Ovary (tissue), 7 donors: ENCODE measurements at regions not wholly inside any gene's neighbourhood (a gene's known extent, or its start where the extent isn't known, plus 50 kb on each side); places are given as distances from the start of the nearest gene placed in this dataset.

ENCODE experiments used
- DNase-seq, 5 donors: peaks; one replicate each; pipeline ENCODE4 v3.0.0-alpha.2; 2019 to 2020
- H3K27ac ChIP-seq, 2 donors: fragments of 200-600 bp; one replicate each; pipeline versions ENCODE4 v1.5.1 to v1.8.0; 2019 to 2022
- H3K27me3 ChIP-seq: fragments of 200-600 bp; one replicate; pipeline ENCODE4 v1.8.0; 2022
- H3K36me3 ChIP-seq: fragments of 200-600 bp; sonication (generic); one replicate; pipeline ENCODE4 v1.5.1; 2019
- H3K4me1 ChIP-seq: one replicate; pipeline ENCODE4 v1.8.1; 2013; ENCODE audit warnings: mild to moderate bottlenecking, moderate library complexity; ENCODE audit not compliant: insufficient read depth
- H3K4me3 ChIP-seq: fragments of 200-600 bp; sonication (generic); one replicate; pipeline ENCODE4 v1.5.1; 2017
- H3K9me3 ChIP-seq, 2 donors: fragments of 200-600 bp in 1 of 2; sonication (generic) in 1 of 2; one replicate each; pipeline versions ENCODE4 v1.5.1 to v1.8.1; 2013 to 2019; ENCODE audit warnings: mild to moderate bottlenecking in 1 of 2, moderate library complexity in 1 of 2
- EP300 ChIP-seq: sonication (generic); formaldehyde crosslinking; IDR thresholded peaks from one replicate; pipeline ENCODE4 v1.6.1; 2017; ENCODE audit warnings: antibody characterized with exemption
- POLR2A ChIP-seq: fragments of 450-650 bp; IDR thresholded peaks from one replicate; pipeline ENCODE4 v1.6.1; 2017; ENCODE audit warnings: antibody characterized with exemption, mild to moderate bottlenecking, moderate library complexity
- WGBS, 3 donors: extraction: QIAGEN DNeasy Blood & Tissue Kit in 1 of 3; methylation state at CpG; one replicate each; pipeline versions ENCODE4 v1.1.5 to v1.1.7; 2013 to 2017; 5-methylcytosine and 5-hydroxymethylcytosine counted together
- intact Hi-C, 4 donors: fragments of 100-400 bp; cut with DNase I; formaldehyde crosslinking; loops; one replicate each; pipeline versions ENCODE4 v1.11.0 to v1.15.1; 2022 to 2023
- TF ChIP-seq, protein P1 (sequence below), 3 donors: fragments of 450-650 bp in 2 of 3; fragments of 200-600 bp in 1 of 3; IDR thresholded peaks; one replicate each; pipeline versions ENCODE4 v1.5.1 to v1.8.0; 2016 to 2022; ENCODE audit warnings: antibody characterized with exemption in 3 of 3, mild to moderate bottlenecking in 1 of 3
- donor health status: DM: no; HTN: no; CAD: no; lungs with moderate emphysema.
- donor health status: DM: no; HTN: no; CAD: no.
- donor health status: Bipolar disorder and iron deficiency.
- donor health status: DM: no; HTN: no; CAD: no.
- donor health status: DM: yes; HTN: yes; CAD: no.

DNA sequence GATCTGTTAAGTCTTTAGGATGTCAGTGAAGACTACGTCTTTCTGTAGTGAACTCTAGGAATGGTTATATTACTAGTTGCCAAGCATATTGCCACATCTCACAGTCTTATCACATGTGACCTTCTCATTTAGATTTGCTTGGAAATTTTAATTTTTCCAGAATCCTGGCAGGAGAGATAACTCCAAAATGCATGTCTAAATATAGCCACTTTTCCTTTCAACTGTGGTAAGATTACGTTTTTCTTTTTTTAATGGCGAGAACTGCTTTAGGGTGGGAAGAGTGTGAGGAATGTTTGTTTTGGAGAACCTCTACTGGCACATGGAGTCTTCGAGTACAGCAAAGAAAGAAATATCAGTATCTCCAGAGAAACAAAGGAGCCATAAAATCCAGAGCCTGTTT, 91.7 kb upstream of the ADAMTSL1 start:
- 14 to 25% (median 23%) methylated on average over 4 of the region's 4 CpGs for WGBS, 3 donors

DNA sequence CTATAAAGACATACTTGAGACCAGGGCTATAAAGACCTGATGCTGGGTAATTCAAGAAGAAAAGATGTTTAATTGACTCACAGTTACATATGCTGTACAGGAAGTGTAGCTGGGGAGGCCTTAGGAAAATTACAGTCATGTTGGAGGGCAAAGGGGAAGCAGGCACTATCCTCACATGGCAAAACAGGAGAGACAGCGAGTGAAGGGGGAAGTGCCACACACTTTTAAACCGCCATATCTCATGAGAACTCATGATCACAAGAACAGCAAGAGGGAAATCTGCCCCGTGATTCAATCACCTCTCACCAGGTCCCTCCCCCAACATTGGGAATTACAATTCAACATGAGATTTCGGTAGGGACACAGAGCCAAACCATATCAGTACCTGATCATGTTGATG, 89.9 kb upstream of the ADAMTSL1 start:
- Histone ChIP-seq H3K4me1 (no peaks in the 10 kb centered on the region), H3K36me3 (no peaks in the 10 kb centered on the region), H3K27ac (no peak overlapping the region), H3K27me3 (no peaks in the 10 kb centered on the region), H3K9me3 (no peaks in the 10 kb centered on the region), H3K4me3 (no peak overlapping the region)
- 86 to 91% (median 91%) methylated on average over 4 of the region's 4 CpGs for WGBS, 3 donors
- intact Hi-C loops: no loop called here
- TF ChIP-seq, protein P1, sequence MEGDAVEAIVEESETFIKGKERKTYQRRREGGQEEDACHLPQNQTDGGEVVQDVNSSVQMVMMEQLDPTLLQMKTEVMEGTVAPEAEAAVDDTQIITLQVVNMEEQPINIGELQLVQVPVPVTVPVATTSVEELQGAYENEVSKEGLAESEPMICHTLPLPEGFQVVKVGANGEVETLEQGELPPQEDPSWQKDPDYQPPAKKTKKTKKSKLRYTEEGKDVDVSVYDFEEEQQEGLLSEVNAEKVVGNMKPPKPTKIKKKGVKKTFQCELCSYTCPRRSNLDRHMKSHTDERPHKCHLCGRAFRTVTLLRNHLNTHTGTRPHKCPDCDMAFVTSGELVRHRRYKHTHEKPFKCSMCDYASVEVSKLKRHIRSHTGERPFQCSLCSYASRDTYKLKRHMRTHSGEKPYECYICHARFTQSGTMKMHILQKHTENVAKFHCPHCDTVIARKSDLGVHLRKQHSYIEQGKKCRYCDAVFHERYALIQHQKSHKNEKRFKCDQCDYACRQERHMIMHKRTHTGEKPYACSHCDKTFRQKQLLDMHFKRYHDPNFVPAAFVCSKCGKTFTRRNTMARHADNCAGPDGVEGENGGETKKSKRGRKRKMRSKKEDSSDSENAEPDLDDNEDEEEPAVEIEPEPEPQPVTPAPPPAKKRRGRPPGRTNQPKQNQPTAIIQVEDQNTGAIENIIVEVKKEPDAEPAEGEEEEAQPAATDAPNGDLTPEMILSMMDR (IDR thresholded peaks at IDR 0.05): no peak
- TF ChIP-seq POLR2A: no peak
- no peak for TF ChIP-seq EP300
- DNase-seq: no peak

More for the DNA sequence above, 91.7 kb upstream of the ADAMTSL1 start:
- Histone ChIP-seq H3K27me3 (no peaks in the 10 kb centered on the region), H3K4me3 (no peak overlapping the region), H3K27ac (no peak overlapping the region), H3K4me1 (no peaks in the 10 kb centered on the region), H3K9me3 (no peaks in the 10 kb centered on the region), H3K36me3 (no peaks in the 10 kb centered on the region)
- TF ChIP-seq EP300: no peak
- intact Hi-C loops: no loop called here
- DNase-seq: no peak

DNA sequence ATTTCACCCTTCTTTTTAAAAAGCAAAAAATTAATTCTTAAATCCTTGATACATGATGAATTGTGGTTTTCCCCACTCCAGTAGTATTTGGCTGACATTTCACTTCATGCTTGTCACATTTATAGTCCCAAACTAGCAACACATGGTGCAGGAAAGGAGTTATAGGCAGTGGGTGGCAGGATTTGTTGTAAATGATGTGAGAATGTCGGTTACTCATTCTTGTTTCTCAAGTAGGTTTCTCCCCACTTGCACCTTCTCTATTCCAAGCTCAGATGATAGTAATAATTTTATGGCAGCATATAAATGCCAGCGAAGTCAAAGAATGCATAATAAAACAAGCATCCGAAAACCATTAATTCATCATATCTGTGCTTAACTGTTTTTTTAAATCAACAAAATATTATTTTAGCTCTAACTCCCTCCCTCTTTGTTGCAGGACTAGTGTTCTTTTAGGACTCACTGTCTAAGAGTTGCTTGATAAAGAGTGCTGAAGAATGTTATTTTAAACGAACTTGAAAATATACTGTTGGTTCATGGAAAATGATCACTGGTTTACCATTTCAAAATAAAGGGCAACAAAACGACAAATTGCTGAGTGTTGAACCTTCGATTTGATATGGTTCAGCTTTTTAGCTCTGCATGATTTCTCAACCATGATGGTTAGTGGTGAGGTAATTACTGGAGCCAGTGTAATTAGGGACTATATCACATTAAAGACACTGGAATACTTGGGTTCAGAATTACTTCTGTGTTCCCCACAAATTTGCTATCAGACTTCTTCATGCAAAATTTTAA, 88.1 kb upstream of the ADAMTSL1 start:
- Histone ChIP-seq H3K27me3 (no peaks in the 10 kb centered on the region), H3K4me1 (no peaks in the 10 kb centered on the region), H3K4me3 (no peak overlapping the region), H3K9me3 (no peaks in the 10 kb centered on the region), H3K27ac (no peak overlapping the region), H3K36me3 (no peaks in the 10 kb centered on the region)
- TF ChIP-seq EP300 (no peak), POLR2A (no peak)
- DNase-seq: no peak
- intact Hi-C loops: no loop called here
- WGBS, 3 donors: 18 to 40% (median 23%) methylated on average over 6 of the region's 6 CpGs

DNA sequence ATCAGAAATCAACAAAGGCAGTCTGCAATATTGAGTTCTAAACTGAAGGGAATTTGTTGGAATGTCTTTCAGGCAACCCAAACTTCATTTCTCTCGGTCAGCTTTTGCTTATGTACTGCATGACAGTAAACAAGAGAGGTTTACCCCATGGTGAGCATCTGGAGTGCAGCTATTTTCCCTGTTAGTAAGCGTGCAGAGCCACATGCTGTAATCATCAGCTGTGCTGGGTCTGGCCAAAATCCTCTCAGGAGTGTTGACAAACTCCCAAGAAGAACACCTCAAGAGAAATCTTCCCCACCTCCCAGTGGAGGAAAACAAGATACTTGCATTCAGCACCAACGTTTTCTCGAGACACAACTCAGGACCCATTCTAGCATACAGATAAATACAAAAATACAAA, 83.6 kb upstream of the ADAMTSL1 start:
- H3K9me3 ChIP-seq: no peaks in the 10 kb centered on the region
- intact Hi-C loops: no loop called here
- TF ChIP-seq POLR2A (no peak), EP300 (no peak)
- TF ChIP-seq, protein P1 (IDR thresholded peaks at IDR 0.05): no peak
- no peak overlapping the region for H3K27ac ChIP-seq
- no peaks in the 10 kb centered on the region for H3K27me3 ChIP-seq
- H3K36me3 ChIP-seq: no peaks in the 10 kb centered on the region
- peak in 3 of 5 donors; percentile 16 to 30 (median 18) for DNase-seq
- H3K4me1 ChIP-seq: peaks cover 6% of the 10 kb centered on the region
- WGBS, 3 donors: 16 to 30% (median 22%) methylated on average over 4 of the region's 4 CpGs
- H3K4me3 ChIP-seq: no peak overlapping the region

DNA sequence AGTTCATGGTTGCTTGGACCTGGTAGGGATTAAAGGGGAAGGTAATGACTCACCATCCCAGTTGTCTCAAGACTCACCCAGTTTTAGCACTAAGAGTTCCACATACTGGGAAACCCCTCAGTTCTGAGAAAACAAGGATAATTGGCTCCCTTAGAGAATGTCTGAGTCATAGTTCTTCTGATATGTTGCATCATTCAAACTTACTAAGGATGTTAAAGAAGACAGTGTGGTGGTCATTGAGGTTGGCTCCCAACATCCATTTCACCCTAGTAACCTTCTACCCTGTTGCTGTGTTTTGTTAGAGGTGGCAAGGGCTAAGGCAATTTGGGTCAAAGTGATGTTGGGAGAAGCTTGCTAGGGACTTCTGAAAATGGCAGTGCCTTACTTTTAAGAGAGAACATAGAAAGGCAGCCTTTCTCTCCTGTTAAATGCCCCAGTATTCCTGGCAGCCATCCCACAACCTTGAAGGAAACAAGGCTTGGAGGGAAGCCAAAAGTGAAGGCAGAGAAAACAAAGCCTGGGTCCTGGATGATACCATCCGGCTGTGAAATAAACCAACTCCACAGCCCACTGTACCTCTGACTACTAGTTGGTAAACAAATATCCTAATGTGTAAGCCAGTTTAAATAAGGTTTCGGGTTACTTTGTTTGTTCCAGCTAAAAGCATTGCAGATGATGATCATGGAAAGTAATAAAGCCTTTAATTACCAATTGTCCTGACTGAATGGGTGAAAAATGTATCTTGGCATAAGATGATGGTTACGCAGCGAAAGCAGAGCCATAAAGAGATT, 80.4 kb upstream of the ADAMTSL1 start:
- Histone ChIP-seq H3K9me3 (no peaks in the 10 kb centered on the region), H3K4me3 (no peak overlapping the region), H3K36me3 (no peaks in the 10 kb centered on the region), H3K27ac (peak overlapping the region; percentile 41 to 78), H3K4me1 (peaks cover 6% of the 10 kb centered on the region), H3K27me3 (no peaks in the 10 kb centered on the region)
- intact Hi-C loops: no loop called here
- DNase-seq: peak; percentile 59 to 71 (median 62)
- WGBS, 3 donors: 7 to 13% (median 10%) methylated on average over 4 of the region's 4 CpGs
- TF ChIP-seq, protein P1 (IDR thresholded peaks at IDR 0.05): no peak
- TF ChIP-seq POLR2A: no peak
- TF ChIP-seq EP300: peak; percentile 84
